Stimulated activated naive CD8-positive, alpha-beta T cell treated with anti-CD3 and anti-CD28 coated beads, Interleukin-15, amount 100 ng/mL, for 72 hours (primary cell): ENCODE measurements at regions not wholly inside any gene's neighbourhood (a gene's known extent, or its start where the extent isn't known, plus 50 kb on each side); places are given as distances from the start of the nearest gene placed in this dataset.

Source experiments
- ATAC-seq: fragments of 150-1000 bp; cut with Tn5 transposase; 2 replicates; pipeline ENCODE4 v1.10.0; 2021; ENCODE audit warnings: mild to moderate bottlenecking, moderate library complexity
- DNase-seq, 2 donors: peaks; one replicate each; pipeline ENCODE4 v3.0.0; 2021 to 2022
- H3K27ac Mint-ChIP-seq, 2 donors: one replicate each; pipeline ENCODE4 v1.8.0; 2022; ENCODE audit warnings: mild to moderate bottlenecking in 2 of 2, mixed read lengths in 2 of 2, moderate library complexity in 2 of 2
- H3K27me3 Mint-ChIP-seq: one replicate; pipeline ENCODE4 v1.8.0; 2022; ENCODE audit warnings: mixed read lengths
- H3K4me1 Mint-ChIP-seq: one replicate; pipeline ENCODE4 v1.8.0; 2022; ENCODE audit warnings: mild to moderate bottlenecking, mixed read lengths
- H3K4me3 Mint-ChIP-seq, 2 donors: one replicate each; pipeline ENCODE4 v1.8.0; 2022; ENCODE audit warnings: mild to moderate bottlenecking in 2 of 2, mixed read lengths in 2 of 2, moderate library complexity in 1 of 2
- H3K9me3 Mint-ChIP-seq, 2 donors: one replicate each; pipeline ENCODE4 v1.8.0; 2022; ENCODE audit warnings: mixed read lengths in 2 of 2

GRCh38 chr5:56507351-56507930, 274.3 kb upstream of the ANKRD55 start:
- Mint-ChIP-seq H3K4me1 (peaks cover 2% of the 10 kb centered on the region), H3K9me3 (peaks cover 0 to 17% of the 10 kb centered on the region in 2 donors), H3K4me3 (no peak overlapping the region), H3K27me3 (no peaks in the 10 kb centered on the region), H3K27ac (no peak overlapping the region)
- ATAC-seq, result no peak
- DNase-seq, result no peak

GRCh38 chr5:56506211-56506965, 273.3 kb upstream of the ANKRD55 start:
- ATAC-seq (no peak), DNase-seq (no peak)
- Mint-ChIP-seq H3K4me3 (no peak overlapping the region), H3K4me1 (peaks cover 6% of the 10 kb centered on the region), H3K27ac (no peak overlapping the region), H3K27me3 (no peaks in the 10 kb centered on the region), H3K9me3 (peaks cover 0 to 17% of the 10 kb centered on the region in 2 donors)

GRCh38 chr5:56503929-56504328, 270.8 kb upstream of the ANKRD55 start:
- ATAC-seq, result no peak
- no peak overlapping the region for H3K27ac Mint-ChIP-seq

GRCh38 chr5:56501781-56502557, 268.8 kb upstream of the ANKRD55 start:
- ATAC-seq (no peak), DNase-seq (no peak)
- Mint-ChIP-seq H3K4me3 (no peak overlapping the region), H3K27ac (no peak overlapping the region), H3K27me3 (no peaks in the 10 kb centered on the region), H3K9me3 (peaks cover 0 to 17% of the 10 kb centered on the region in 2 donors), H3K4me1 (peaks cover 6% of the 10 kb centered on the region)

More at GRCh38 chr5:56503929-56504328, 270.8 kb upstream of the ANKRD55 start:
- Mint-ChIP-seq H3K4me3 (no peak overlapping the region), H3K9me3 (peaks cover 0 to 17% of the 10 kb centered on the region in 2 donors), H3K27me3 (no peaks in the 10 kb centered on the region), H3K4me1 (peaks cover 6% of the 10 kb centered on the region)
- DNase-seq, result no peak

DNA sequence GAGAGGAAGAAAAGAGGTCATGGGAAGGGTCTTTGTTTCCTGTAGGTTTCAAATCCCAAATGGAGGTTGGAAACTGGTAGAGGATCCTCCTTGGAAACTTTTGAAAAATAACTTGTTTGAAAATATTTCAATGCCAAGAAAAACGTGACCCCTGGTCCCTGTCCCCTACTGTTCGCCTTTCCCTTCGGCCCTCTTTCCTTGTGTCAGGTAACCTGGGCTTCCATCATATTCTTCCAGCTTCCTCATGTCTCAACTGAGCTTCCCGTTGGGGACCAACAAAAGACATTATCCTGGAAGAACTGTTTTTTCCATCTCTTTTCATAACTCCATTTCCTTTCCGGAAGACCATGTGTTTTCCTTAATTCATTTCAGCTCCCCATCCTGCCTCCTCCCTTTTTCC, 266.8 kb upstream of the ANKRD55 start:
- no peak for DNase-seq
- Mint-ChIP-seq H3K27ac (no peak overlapping the region), H3K4me1 (peaks cover 12% of the 10 kb centered on the region), H3K4me3 (no peak overlapping the region), H3K9me3 (peaks cover 0 to 17% of the 10 kb centered on the region in 2 donors), H3K27me3 (no peaks in the 10 kb centered on the region)
- no peak for ATAC-seq

- DNase-seq, result no peak
- H3K9me3 Mint-ChIP-seq, result peaks cover 0 to 13% of the 10 kb centered on the region in 2 donors
- H3K4me3 Mint-ChIP-seq, result no peak overlapping the region
- no peak overlapping the region for H3K27ac Mint-ChIP-seq
- peaks cover 12% of the 10 kb centered on the region for H3K4me1 Mint-ChIP-seq
- ATAC-seq, result no peak
- H3K27me3 Mint-ChIP-seq, result no peaks in the 10 kb centered on the region
Observed at GRCh38 chr5:56499491-56499890, 266.4 kb upstream of the ANKRD55 start.

GRCh38 chr5:56498759-56499395, 265.7 kb upstream of the ANKRD55 start:
- no peak overlapping the region for H3K4me3 Mint-ChIP-seq
- no peak for DNase-seq
- peaks cover 12% of the 10 kb centered on the region for H3K4me1 Mint-ChIP-seq
- no peaks in the 10 kb centered on the region for H3K27me3 Mint-ChIP-seq
- ATAC-seq, result no peak
- peaks cover 0 to 7% of the 10 kb centered on the region in 2 donors for H3K9me3 Mint-ChIP-seq
- H3K27ac Mint-ChIP-seq, result no peak overlapping the region

- no peak overlapping the region for H3K27ac Mint-ChIP-seq
- no peak for ATAC-seq
- peaks cover 11% of the 10 kb centered on the region for H3K4me1 Mint-ChIP-seq
- H3K9me3 Mint-ChIP-seq, result no peaks in the 10 kb centered on the region
- no peak for DNase-seq
- H3K4me3 Mint-ChIP-seq, result no peak overlapping the region
- H3K27me3 Mint-ChIP-seq, result no peaks in the 10 kb centered on the region
Observed at GRCh38 chr5:56496581-56497063, 263.5 kb upstream of the ANKRD55 start.

GRCh38 chr5:56494300-56494731, 261.2 kb upstream of the ANKRD55 start:
- no peaks in the 10 kb centered on the region for H3K27me3 Mint-ChIP-seq
- H3K9me3 Mint-ChIP-seq, result no peaks in the 10 kb centered on the region
- peaks cover 22% of the 10 kb centered on the region for H3K4me1 Mint-ChIP-seq
- H3K27ac Mint-ChIP-seq, result no peak overlapping the region
- ATAC-seq, result no peak
- DNase-seq, result no peak
- no peak overlapping the region for H3K4me3 Mint-ChIP-seq

DNA sequence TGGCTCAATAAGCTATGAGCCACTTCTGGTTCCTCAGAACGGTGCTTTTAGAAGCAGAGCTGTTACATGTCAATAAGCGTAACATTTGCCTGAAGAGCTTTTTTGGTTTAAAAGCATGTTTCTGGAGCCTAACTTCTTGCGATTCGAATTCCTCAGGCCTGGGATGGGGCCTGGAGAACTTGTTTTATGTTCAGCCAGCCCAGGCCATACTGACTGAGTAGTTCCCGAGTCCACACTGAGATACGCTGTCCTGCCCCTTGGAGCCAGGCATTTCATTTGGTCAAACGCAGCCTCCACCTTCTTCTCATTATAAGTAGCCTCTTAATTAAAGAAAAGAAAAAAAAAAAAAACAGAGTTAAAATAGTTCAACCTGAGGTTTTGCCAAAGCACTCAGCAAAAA, 260.6 kb upstream of the ANKRD55 start:
- H3K27me3 Mint-ChIP-seq, result no peaks in the 10 kb centered on the region
- ATAC-seq (no peak), DNase-seq (no peak)
- no peak overlapping the region for H3K4me3 Mint-ChIP-seq
- H3K4me1 Mint-ChIP-seq, result peaks cover 22% of the 10 kb centered on the region
- no peaks in the 10 kb centered on the region for H3K9me3 Mint-ChIP-seq
- H3K27ac Mint-ChIP-seq, result no peak overlapping the region

- DNase-seq, result no peak
- H3K4me1 Mint-ChIP-seq, result peaks cover 22% of the 10 kb centered on the region
- no peaks in the 10 kb centered on the region for H3K9me3 Mint-ChIP-seq
- H3K27ac Mint-ChIP-seq, result peak overlapping the region in 1 of 2 donors; percentile 16
- no peak for ATAC-seq
- no peaks in the 10 kb centered on the region for H3K27me3 Mint-ChIP-seq
- no peak overlapping the region for H3K4me3 Mint-ChIP-seq
Observed at GRCh38 chr5:56493308-56493707, 260.2 kb upstream of the ANKRD55 start.

DNA sequence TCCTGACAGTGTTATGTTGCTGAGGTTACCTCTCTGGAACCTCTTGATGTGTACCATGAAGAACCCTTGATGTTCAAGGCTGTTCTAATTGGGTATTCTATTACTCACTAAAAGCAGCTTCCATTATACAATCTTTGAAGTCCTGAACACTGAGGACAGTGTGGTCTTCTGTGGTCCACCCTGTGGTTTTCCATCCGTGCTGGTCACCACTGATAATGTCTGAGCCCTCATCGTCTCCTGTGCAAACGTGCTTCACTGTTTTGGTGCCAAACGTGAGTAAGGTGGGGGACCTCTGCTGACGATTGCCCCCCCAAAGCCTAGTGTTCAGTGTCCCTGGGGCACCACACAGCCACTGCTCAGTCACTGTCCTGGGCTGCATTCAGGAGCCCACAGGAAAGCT, 259.7 kb upstream of the ANKRD55 start:
- Mint-ChIP-seq H3K4me1 (peaks cover 22% of the 10 kb centered on the region), H3K4me3 (no peak overlapping the region), H3K27me3 (no peaks in the 10 kb centered on the region), H3K27ac (no peak overlapping the region), H3K9me3 (no peaks in the 10 kb centered on the region)
- DNase-seq (no peak), ATAC-seq (no peak)

DNA sequence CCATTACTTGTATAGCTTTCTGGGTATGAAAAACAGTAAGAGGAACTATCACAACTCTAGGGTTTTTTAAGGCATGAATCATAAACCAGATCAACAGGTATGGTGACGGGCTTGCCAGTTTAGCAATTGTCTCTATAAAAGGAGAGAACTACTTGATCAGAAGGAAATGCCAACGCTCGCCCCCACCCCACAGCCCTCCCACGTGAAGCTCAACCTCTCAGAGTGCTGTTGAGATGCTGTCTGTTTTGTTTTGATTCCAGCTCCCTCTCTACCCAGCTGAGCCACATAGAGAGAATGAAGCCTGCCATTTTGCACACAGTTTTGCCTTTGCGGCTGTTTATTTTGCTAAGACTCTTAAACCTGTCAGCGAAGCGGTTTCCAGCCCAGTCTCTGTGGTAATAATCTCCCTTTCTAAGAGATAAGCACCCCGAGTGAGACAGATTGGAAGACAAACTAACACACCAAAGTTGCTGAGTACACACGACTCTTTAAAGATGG, 257.9 kb upstream of the ANKRD55 start:
- peaks cover 16% of the 10 kb centered on the region for H3K4me1 Mint-ChIP-seq
- peak overlapping the region in 1 of 2 donors; percentile 49 for H3K4me3 Mint-ChIP-seq
- H3K27ac Mint-ChIP-seq, result no peak overlapping the region
- ATAC-seq, result peak; percentile 65
- DNase-seq, result no peak
- peaks cover 6 to 8% of the 10 kb centered on the region in 2 donors for H3K9me3 Mint-ChIP-seq
- H3K27me3 Mint-ChIP-seq, result no peaks in the 10 kb centered on the region

DNA sequence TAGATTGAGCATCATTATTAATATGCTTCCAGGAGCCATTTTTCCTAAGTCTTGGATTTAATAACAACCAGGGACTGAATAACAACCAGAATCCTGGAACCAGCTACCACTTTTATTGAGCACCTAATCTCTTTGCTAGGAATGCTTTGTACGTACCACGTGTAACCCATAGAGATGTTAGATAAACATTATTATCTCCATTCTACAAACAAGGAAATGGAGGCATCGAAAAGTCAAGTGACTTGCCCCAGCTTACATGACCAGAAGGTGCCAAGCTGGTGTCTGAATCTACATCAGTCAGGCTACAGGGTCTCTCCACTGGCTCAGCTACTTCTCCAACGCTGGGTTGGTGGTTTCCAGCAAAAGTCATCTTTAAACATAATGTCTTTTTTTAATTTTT, 256.1 kb upstream of the ANKRD55 start:
- no peak for ATAC-seq

DNA sequence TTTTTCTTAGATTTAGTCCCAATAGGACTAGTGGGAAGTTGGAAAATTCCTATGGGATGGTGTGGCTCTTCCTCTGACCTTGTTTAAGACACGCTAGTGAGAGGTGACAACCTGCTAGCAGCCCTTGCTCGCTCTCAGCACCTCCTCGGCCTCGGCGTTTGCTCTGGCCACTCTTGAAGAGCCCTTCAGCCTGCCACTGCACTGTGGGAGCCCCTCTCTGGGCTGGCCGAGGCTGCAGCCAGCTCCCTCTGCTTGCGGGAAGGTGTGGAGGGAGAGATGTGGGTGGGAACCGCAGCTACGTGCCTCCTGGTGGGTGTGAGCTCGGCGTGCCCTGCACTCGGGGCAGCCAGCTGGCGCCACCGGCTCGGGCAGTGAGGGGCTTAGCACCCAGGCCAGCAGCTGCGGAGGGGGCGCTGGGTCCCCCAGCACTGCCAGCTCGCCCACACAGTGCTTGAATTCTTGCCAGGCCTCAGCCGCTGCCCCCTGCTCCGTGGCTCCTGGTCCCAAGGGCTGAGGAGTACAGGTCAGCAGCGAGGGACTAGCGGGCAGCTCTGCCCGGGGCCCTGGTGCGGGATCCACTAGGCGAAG, 254.5 kb upstream of the ANKRD55 start:
- Mint-ChIP-seq H3K4me3 (no peak overlapping the region), H3K4me1 (peaks cover 16% of the 10 kb centered on the region), H3K9me3 (peaks cover 6 to 8% of the 10 kb centered on the region in 2 donors), H3K27me3 (no peaks in the 10 kb centered on the region), H3K27ac (no peak overlapping the region)
- DNase-seq (no peak), ATAC-seq (no peak)

More for the DNA sequence above, 256.1 kb upstream of the ANKRD55 start:
- Mint-ChIP-seq H3K27ac (no peak overlapping the region), H3K4me3 (no peak overlapping the region), H3K4me1 (peaks cover 16% of the 10 kb centered on the region), H3K9me3 (peaks cover 6 to 8% of the 10 kb centered on the region in 2 donors), H3K27me3 (no peaks in the 10 kb centered on the region)
- DNase-seq, result no peak
